Endothelial cell of umbilical vein (primary cell): ENCODE measurements at regions not wholly inside any gene's neighbourhood (a gene's known extent, or its start where the extent isn't known, plus 50 kb on each side); places are given as distances from the start of the nearest gene placed in this dataset.
"Not testable (repeated sequence)": the region's sequence is repeated elsewhere in the genome, so short reads cannot be mapped to it uniquely, and the experiment has no call there.

Source experiments
- BruUV-seq: library from RNA; stranded (reverse); fragments of 400-500 nt; replicated peaks from 2 replicates; lab custom pipeline; 2021; lab: Mats Ljungman, UMichigan
- CTCF ChIA-PET: fragments of 300-600, 350-600 bp; sonication (Branson Sonifier 250); formaldehyde crosslinking; loops from one replicate; lab custom pipeline; 2021; ENCODE audit warnings: antibody characterized with exemption, inconsistent platforms; lab: Charles Lee
- POLR2A ChIA-PET: fragments of 300-600, 350-600 bp; sonication (Branson Sonifier 250); formaldehyde crosslinking; loops from one replicate; lab custom pipeline; 2021; ENCODE audit warnings: antibody characterized with exemption, inconsistent platforms; lab: Charles Lee
- DNase-seq: peaks from one replicate; pipeline ENCODE4 v3.0.0-alpha.2; 2011; ENCODE audit warnings: low read depth, low spot score
- FAIRE-seq: peaks from 2 replicates; lab custom pipeline; 2011; peaks lifted over from hg19 to GRCh38; lab: Jason Lieb, UNC
- H2AFZ ChIP-seq: 2 replicates; pipeline ENCODE4 v1.6.0; 2012; ENCODE audit warnings: low read depth, low read length, control low read depth, inconsistent platforms
- H3K27ac ChIP-seq: 2 replicates; pipeline ENCODE4 v1.5.1; 2011; ENCODE audit warnings: low read depth, mild to moderate bottlenecking, control low read depth, low read length, moderate library complexity; ENCODE audit not compliant: insufficient read depth
- H3K27me3 ChIP-seq, 2 experiments: 2 replicates each; pipeline versions ENCODE4 v1.6.0 to v1.6.1; 2011; ENCODE audit warnings: low read length in 2 of 2, mixed read lengths in 1 of 2; ENCODE audit not compliant: control insufficient read depth in 2 of 2, insufficient read depth in 2 of 2
- H3K36me3 ChIP-seq, 2 experiments: 2 replicates in 1 of 2; 3 replicates in 1 of 2; pipeline ENCODE4 v1.5.1; 2011; ENCODE audit warnings: low read length in 2 of 2, mild to moderate bottlenecking in 1 of 2, moderate library complexity in 1 of 2; ENCODE audit not compliant: control insufficient read depth in 2 of 2, insufficient read depth in 2 of 2; ENCODE audit errors: extremely low read depth in 1 of 2
- H3K4me1 ChIP-seq: 3 replicates; pipeline ENCODE4 v1.5.1; 2011; ENCODE audit warnings: mild to moderate bottlenecking, low read length; ENCODE audit not compliant: control insufficient read depth, insufficient read depth; ENCODE audit errors: extremely low read depth
- H3K4me2 ChIP-seq: 2 replicates; pipeline ENCODE4 v1.6.1; 2011; ENCODE audit warnings: low read length, control low read depth, mixed read lengths; ENCODE audit not compliant: insufficient read depth
- H3K4me3 ChIP-seq, 3 experiments: fragments of 200-600 bp in 1 of 3; sonication (generic), shearing (Covaris generic) in 1 of 3; replicated peaks in 1 of 3; 2 replicates each; pipeline ENCODE4 v1.5.1; 2011 to 2016; ENCODE audit warnings: control low read depth in 3 of 3, low read length in 3 of 3, mild to moderate bottlenecking in 2 of 3, inconsistent platforms in 1 of 3, low read depth in 1 of 3, moderate library complexity in 1 of 3; ENCODE audit not compliant: insufficient read depth in 1 of 3
- H3K79me2 ChIP-seq: 2 replicates; pipeline ENCODE4 v1.6.0; 2012; ENCODE audit warnings: low read length, inconsistent platforms; ENCODE audit not compliant: control insufficient read depth, insufficient read depth
- H3K9ac ChIP-seq: replicated peaks from 2 replicates; pipeline ENCODE3; 2011; ENCODE audit warnings: low read length, control low read depth; ENCODE audit not compliant: insufficient read depth; ENCODE audit errors: extremely low read depth
- H3K9me1 ChIP-seq: replicated peaks from 3 replicates; pipeline ENCODE4 v1.6.0; 2011; ENCODE audit warnings: mild to moderate bottlenecking, low read length; ENCODE audit not compliant: control insufficient read depth, insufficient read depth; ENCODE audit errors: extremely low read depth
- H3K9me3 ChIP-seq: replicated peaks from 2 replicates; pipeline ENCODE4 v1.5.1; 2012; ENCODE audit warnings: low read length, inconsistent platforms; ENCODE audit not compliant: control insufficient read depth, insufficient read depth
- H4K20me1 ChIP-seq: replicated peaks from 2 replicates; pipeline ENCODE3; 2011; ENCODE audit warnings: mild to moderate bottlenecking, low read length; ENCODE audit not compliant: control insufficient read depth, insufficient read depth; ENCODE audit errors: extremely low read depth
- CTCF ChIP-seq, 2 donors: IDR thresholded peaks; 1 replicate in 1 of 2; 2 replicates in 1 of 2; pipeline ENCODE4 v1.5.1; 2011; ENCODE audit warnings: low read length in 2 of 2, mild to moderate bottlenecking in 2 of 2, moderate library complexity in 2 of 2, control low read depth in 1 of 2, inconsistent platforms in 1 of 2, low read depth in 1 of 2; ENCODE audit not compliant: insufficient read depth in 1 of 2; ENCODE audit errors: extremely low read depth in 1 of 2
- EZH2 ChIP-seq: IDR thresholded peaks from 2 replicates; pipeline ENCODE4 v1.6.1; 2012; ENCODE audit warnings: borderline replicate concordance, low read depth, mild to moderate bottlenecking, moderate library complexity, low read length, inconsistent platforms; ENCODE audit not compliant: severe bottlenecking
- FOS ChIP-seq: IDR thresholded peaks from 2 replicates; pipeline ENCODE4 v1.6.1; 2011; ENCODE audit warnings: mild to moderate bottlenecking, low read length, moderate library complexity, borderline replicate concordance; ENCODE audit not compliant: insufficient read depth
- JUN ChIP-seq: IDR thresholded peaks from 2 replicates; pipeline ENCODE4 v1.6.1; 2011; ENCODE audit warnings: borderline replicate concordance, low read depth; ENCODE audit not compliant: insufficient read length, insufficient read depth
- MAX ChIP-seq: IDR thresholded peaks from 2 replicates; pipeline ENCODE4 v1.6.1; 2011; ENCODE audit not compliant: insufficient read depth, insufficient read length
- MYC ChIP-seq: IDR thresholded peaks from one replicate; pipeline ENCODE4 v1.6.1; 2011; ENCODE audit warnings: mild to moderate bottlenecking, low read depth, low read length
- POLR2A ChIP-seq: IDR thresholded peaks from 2 replicates; pipeline ENCODE4 v1.6.1; 2012; ENCODE audit warnings: low read depth, mild to moderate bottlenecking, control low read depth, low read length
- POLR2AphosphoS5 ChIP-seq: IDR thresholded peaks from 2 replicates; pipeline ENCODE4 v1.6.1; 2012; ENCODE audit warnings: low read depth, mild to moderate bottlenecking, control low read depth, low read length, moderate library complexity; ENCODE audit not compliant: insufficient read depth
- dilution Hi-C: fragments of 300-500 bp; cut with MboI; formaldehyde crosslinking; loops from one replicate; pipeline ENCODE4 v1.15.0; 2019; ENCODE audit warnings: low sequenced_read_pairs; ENCODE audit not compliant: extremely low pct_ligation_motif_present
- intact Hi-C: fragments of 100-400 bp; cut with micrococcal nuclease; formaldehyde crosslinking; loops from one replicate; pipeline ENCODE4 v1.10.0; 2022

GRCh38 chr10:17523246-17523753 is 68.9 kb upstream of the ST8SIA6 start:
- Histone ChIP-seq H3K9me1 (no peaks in the 10 kb centered on the region), H3K79me2 (no peaks in the 10 kb centered on the region), H3K4me2 (no peak overlapping the region), H4K20me1 (no peaks in the 10 kb centered on the region), H2AFZ (no peak overlapping the region), H3K27me3 (no peaks in the 10 kb centered on the region), H3K4me1 (peaks cover 18% of the 10 kb centered on the region), H3K9ac (no peak overlapping the region), H3K36me3 (no peaks in the 10 kb centered on the region), H3K4me3 (no peak overlapping the region), H3K9me3 (no peaks in the 10 kb centered on the region), H3K27ac (no peak overlapping the region)
- DNase-seq = no peak
- TF ChIP-seq MYC (no peak), MAX (no peak), EZH2 (no peak), JUN (no peak), POLR2AphosphoS5 (no peak), CTCF (IDR thresholded peaks at IDR 0.05; ENCODE audit: extremely low read depth in 1 of 2, insufficient read depth in 1 of 2, low read depth in 1 of 2, low read length in 2 of 2) (no peak), FOS (no peak), POLR2A (no peak)
- no peak for FAIRE-seq
- CTCF ChIA-PET = interaction anchor here (1.6 kb wide), 1 partner anchor 11 kb away, joined by 3 read pairs; no protein-coding TSS in a partner anchor
- POLR2A ChIA-PET = no interaction called here
- dilution Hi-C loops = no loop called here
- no TSS peak for BruUV-seq
- intact Hi-C loops = no loop called here

DNA sequence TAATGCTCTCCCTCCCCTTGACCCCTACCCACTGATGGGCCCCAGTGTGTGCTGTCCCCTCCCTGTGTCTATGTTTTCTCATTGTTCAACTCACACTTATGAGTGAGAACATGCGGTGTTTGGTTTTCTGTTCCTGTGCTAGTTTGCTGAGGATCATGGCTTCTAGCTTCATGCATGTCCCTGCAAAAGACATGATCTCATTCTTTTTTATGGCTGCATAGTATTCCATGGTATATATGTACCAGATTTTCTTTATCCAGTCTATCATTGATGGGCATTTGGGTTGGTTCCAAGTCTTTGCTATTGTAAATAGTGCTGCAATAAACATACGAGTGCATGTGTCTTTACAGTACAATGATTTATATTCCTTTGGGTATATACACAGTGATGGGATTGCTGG is 67.9 kb upstream of the ST8SIA6 start:
- BruUV-seq, H3K9ac ChIP-seq, H2AFZ ChIP-seq, H4K20me1 ChIP-seq, H3K27ac ChIP-seq, H3K9me3 ChIP-seq, H3K27me3 ChIP-seq, H3K36me3 ChIP-seq, H3K4me2 ChIP-seq, H3K79me2 ChIP-seq, FAIRE-seq, H3K9me1 ChIP-seq, POLR2A ChIA-PET, H3K4me3 ChIP-seq, DNase-seq, dilution Hi-C loops, H3K4me1 ChIP-seq, intact Hi-C loops: not testable (repeated sequence)
- CTCF ChIA-PET = interaction anchor here (1.6 kb wide), 1 partner anchor 10 kb away, joined by 3 read pairs; no protein-coding TSS in a partner anchor
